Panc1 (cell line): ENCODE measurements at regions not wholly inside any gene's neighbourhood (a gene's known extent, or its start where the extent isn't known, plus 50 kb on each side); places are given as distances from the start of the nearest gene placed in this dataset.

Experiments
- ATAC-seq: fragments of 200-7000 bp; cut with Tn5 transposase; 2 replicates; pipeline ENCODE4 v1.9.1; 2020; ENCODE audit warnings: mild to moderate bottlenecking, moderate library complexity
- BruUV-seq: library from RNA; stranded (reverse); fragments of 400-500 nt; replicated peaks from 2 replicates; lab custom pipeline; 2021; lab: Mats Ljungman, UMichigan
- CTCF ChIA-PET: fragments of 300-600 bp; sonication (Branson Sonifier 250); formaldehyde crosslinking; loops from one replicate; lab custom pipeline; 2022; ENCODE audit warnings: antibody characterized with exemption; lab: Charles Lee
- POLR2A ChIA-PET: fragments of 300-600 bp; sonication (Branson Sonifier 250); formaldehyde crosslinking; loops from one replicate; lab custom pipeline; 2022; ENCODE audit warnings: antibody characterized with exemption; lab: Charles Lee
- DNase-seq: peaks from one replicate; pipeline ENCODE4 v3.0.0-alpha.2; 2010; ENCODE audit warnings: low read depth, low spot score
- H3K27ac ChIP-seq: 2 replicates; pipeline ENCODE4 v1.5.1; 2011; ENCODE audit warnings: mild to moderate bottlenecking, low read length, inconsistent platforms
- H3K27me3 ChIP-seq: fragments of 200-500 bp; sonication (Bioruptor generic); 2 replicates; pipeline ENCODE4 v1.6.0; 2014; ENCODE audit warnings: low read length, inconsistent platforms; ENCODE audit not compliant: control insufficient read depth, insufficient read depth
- H3K36me3 ChIP-seq: fragments of 200-500 bp; sonication (Bioruptor generic); 2 replicates; pipeline ENCODE4 v1.5.1; 2014; ENCODE audit warnings: inconsistent platforms, mild to moderate bottlenecking, low read length, moderate library complexity; ENCODE audit not compliant: control insufficient read depth, insufficient read depth
- H3K4me1 ChIP-seq: 2 replicates; pipeline ENCODE4 v1.5.1; 2011; ENCODE audit warnings: inconsistent platforms, mild to moderate bottlenecking, low read length, moderate library complexity; ENCODE audit not compliant: control insufficient read depth, insufficient read depth
- H3K4me3 ChIP-seq, 2 experiments: 2 replicates each; pipeline ENCODE4 v1.5.1; 2011 to 2012; ENCODE audit warnings: low read depth in 2 of 2, low read length in 2 of 2, mild to moderate bottlenecking in 2 of 2, inconsistent platforms in 1 of 2, moderate library complexity in 1 of 2
- H3K9me3 ChIP-seq: fragments of 200-500 bp; sonication (Bioruptor generic); 2 replicates; pipeline ENCODE4 v1.5.1; 2014; ENCODE audit warnings: low read depth, mild to moderate bottlenecking, inconsistent platforms, low read length, moderate library complexity; ENCODE audit not compliant: control insufficient read depth, insufficient read depth
- POLR2AphosphoS5 ChIP-seq: IDR thresholded peaks from 2 replicates; pipeline ENCODE4 v1.6.1; 2012; ENCODE audit warnings: mild to moderate bottlenecking, low read depth, low read length, moderate library complexity
- SIN3A ChIP-seq: IDR thresholded peaks from 2 replicates; pipeline ENCODE4 v1.6.1; 2012; ENCODE audit warnings: low read depth, mild to moderate bottlenecking, low read length, moderate library complexity, borderline replicate concordance; ENCODE audit not compliant: insufficient read depth
- TCF7L2 ChIP-seq: IDR thresholded peaks from 2 replicates; pipeline ENCODE4 v1.6.1; 2011; ENCODE audit warnings: mild to moderate bottlenecking, low read depth, low read length, inconsistent platforms
- in situ Hi-C: cut with HindIII; loops from 2 replicates; pipeline ENCODE4 v1.10.0; 2016; ENCODE audit warnings: low sequenced_read_pairs, low pct_unique_long_range_greater_than_20kb
- intact Hi-C: fragments of 100-400 bp; cut with micrococcal nuclease; formaldehyde crosslinking; loops from one replicate; pipeline ENCODE4 v1.10.0; 2022; ENCODE audit not compliant: unreplicated experiment
- TF ChIP-seq, protein P1 (sequence below), 2 experiments: IDR thresholded peaks; 2 replicates each; pipeline ENCODE4 v1.6.1; 2011 to 2012; ENCODE audit warnings: low read depth in 2 of 2, control low read depth in 1 of 2, low read length in 1 of 2, mild to moderate bottlenecking in 1 of 2, moderate library complexity in 1 of 2; ENCODE audit not compliant: insufficient read depth in 1 of 2
- TF ChIP-seq, protein P2 (sequence below): fragments of 450-650 bp; IDR thresholded peaks from 2 replicates; pipeline ENCODE4 v1.5.1; 2017; ENCODE audit warnings: mild to moderate bottlenecking

DNA sequence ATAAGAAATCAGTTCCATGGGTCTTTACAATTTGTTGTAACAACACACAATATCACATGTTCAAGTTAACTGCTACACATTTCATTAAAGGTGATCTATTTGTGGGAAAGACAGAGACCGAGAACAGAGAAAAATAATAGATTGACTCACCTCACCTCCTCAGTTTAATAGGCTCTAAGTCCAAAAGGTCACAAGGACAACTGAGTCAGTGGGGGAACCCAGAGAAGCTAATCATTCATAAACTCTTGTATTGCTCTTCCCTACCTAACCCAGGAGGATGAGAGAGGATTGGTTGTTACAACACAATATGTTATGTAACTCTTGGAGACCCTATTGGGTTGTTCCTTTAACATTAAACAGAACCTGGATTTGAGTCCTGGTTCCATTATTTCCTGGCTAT, 72.2 kb upstream of the CRY1 start:
- in situ Hi-C loops, result no loop called here
- peaks cover 2% of the 10 kb centered on the region; the same call in 1 of the 2 replicates for H3K27me3 ChIP-seq
- no peak for TF ChIP-seq SIN3A
- TF ChIP-seq, protein P1, sequence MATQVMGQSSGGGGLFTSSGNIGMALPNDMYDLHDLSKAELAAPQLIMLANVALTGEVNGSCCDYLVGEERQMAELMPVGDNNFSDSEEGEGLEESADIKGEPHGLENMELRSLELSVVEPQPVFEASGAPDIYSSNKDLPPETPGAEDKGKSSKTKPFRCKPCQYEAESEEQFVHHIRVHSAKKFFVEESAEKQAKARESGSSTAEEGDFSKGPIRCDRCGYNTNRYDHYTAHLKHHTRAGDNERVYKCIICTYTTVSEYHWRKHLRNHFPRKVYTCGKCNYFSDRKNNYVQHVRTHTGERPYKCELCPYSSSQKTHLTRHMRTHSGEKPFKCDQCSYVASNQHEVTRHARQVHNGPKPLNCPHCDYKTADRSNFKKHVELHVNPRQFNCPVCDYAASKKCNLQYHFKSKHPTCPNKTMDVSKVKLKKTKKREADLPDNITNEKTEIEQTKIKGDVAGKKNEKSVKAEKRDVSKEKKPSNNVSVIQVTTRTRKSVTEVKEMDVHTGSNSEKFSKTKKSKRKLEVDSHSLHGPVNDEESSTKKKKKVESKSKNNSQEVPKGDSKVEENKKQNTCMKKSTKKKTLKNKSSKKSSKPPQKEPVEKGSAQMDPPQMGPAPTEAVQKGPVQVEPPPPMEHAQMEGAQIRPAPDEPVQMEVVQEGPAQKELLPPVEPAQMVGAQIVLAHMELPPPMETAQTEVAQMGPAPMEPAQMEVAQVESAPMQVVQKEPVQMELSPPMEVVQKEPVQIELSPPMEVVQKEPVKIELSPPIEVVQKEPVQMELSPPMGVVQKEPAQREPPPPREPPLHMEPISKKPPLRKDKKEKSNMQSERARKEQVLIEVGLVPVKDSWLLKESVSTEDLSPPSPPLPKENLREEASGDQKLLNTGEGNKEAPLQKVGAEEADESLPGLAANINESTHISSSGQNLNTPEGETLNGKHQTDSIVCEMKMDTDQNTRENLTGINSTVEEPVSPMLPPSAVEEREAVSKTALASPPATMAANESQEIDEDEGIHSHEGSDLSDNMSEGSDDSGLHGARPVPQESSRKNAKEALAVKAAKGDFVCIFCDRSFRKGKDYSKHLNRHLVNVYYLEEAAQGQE (IDR thresholded peaks at IDR 0.05; ENCODE audit: insufficient read depth in 1 of 2, low read depth in 2 of 2, low read length in 1 of 2), result no peak
- no peak for TF ChIP-seq POLR2AphosphoS5
- TF ChIP-seq, protein P2, sequence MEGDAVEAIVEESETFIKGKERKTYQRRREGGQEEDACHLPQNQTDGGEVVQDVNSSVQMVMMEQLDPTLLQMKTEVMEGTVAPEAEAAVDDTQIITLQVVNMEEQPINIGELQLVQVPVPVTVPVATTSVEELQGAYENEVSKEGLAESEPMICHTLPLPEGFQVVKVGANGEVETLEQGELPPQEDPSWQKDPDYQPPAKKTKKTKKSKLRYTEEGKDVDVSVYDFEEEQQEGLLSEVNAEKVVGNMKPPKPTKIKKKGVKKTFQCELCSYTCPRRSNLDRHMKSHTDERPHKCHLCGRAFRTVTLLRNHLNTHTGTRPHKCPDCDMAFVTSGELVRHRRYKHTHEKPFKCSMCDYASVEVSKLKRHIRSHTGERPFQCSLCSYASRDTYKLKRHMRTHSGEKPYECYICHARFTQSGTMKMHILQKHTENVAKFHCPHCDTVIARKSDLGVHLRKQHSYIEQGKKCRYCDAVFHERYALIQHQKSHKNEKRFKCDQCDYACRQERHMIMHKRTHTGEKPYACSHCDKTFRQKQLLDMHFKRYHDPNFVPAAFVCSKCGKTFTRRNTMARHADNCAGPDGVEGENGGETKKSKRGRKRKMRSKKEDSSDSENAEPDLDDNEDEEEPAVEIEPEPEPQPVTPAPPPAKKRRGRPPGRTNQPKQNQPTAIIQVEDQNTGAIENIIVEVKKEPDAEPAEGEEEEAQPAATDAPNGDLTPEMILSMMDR, result no peak
- TF ChIP-seq TCF7L2, result no peak
- no TSS peak for BruUV-seq
- ATAC-seq (no peak), DNase-seq (no peak)
- ChIA-PET CTCF (no interaction called here), POLR2A (no interaction called here)
- no peaks in the 10 kb centered on the region for H3K9me3 ChIP-seq
- H3K4me3 ChIP-seq, result no peak overlapping the region
- intact Hi-C loops, result no loop called here
- H3K36me3 ChIP-seq, result no peaks in the 10 kb centered on the region
- no peaks in the 10 kb centered on the region for H3K4me1 ChIP-seq
- no peak overlapping the region for H3K27ac ChIP-seq

DNA sequence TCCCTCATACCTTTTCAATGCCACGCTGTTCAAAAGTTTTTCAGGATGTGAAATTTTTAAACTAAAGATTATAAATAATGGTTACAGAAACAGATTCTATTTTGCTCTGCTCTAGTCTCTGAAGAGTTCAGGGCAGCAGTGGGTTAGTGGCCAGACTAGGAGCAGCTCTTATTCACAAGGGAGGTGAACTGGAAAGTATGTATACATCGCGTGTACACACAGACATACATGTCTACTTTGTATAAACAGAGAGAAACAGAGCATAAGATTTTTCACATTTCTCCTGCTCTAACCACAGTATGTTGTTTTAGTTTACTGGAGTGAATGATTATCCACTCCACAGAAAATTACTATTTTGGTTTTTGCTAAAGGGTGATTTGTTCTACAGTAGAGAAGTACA, 74.4 kb upstream of the CRY1 start:
- no peak for ATAC-seq
- ChIA-PET CTCF (no interaction called here), POLR2A (no interaction called here)
- H3K27me3 ChIP-seq, result peaks cover 2% of the 10 kb centered on the region; the same call in 1 of the 2 replicates
- intact Hi-C loops (no loop called here), in situ Hi-C loops (no loop called here)
- DNase-seq, result no peak
- no TSS peak for BruUV-seq
- TF ChIP-seq TCF7L2 (no peak), POLR2AphosphoS5 (no peak), SIN3A (no peak)
- TF ChIP-seq, protein P2, result no peak
- TF ChIP-seq, protein P1 (IDR thresholded peaks at IDR 0.05; ENCODE audit: insufficient read depth in 1 of 2, low read depth in 2 of 2, low read length in 1 of 2), result no peak
- no peak overlapping the region for H3K4me3 ChIP-seq
- H3K9me3 ChIP-seq, result no peaks in the 10 kb centered on the region
- no peak overlapping the region for H3K27ac ChIP-seq
- no peaks in the 10 kb centered on the region for H3K36me3 ChIP-seq
- no peaks in the 10 kb centered on the region for H3K4me1 ChIP-seq
